ENCODE measurements at regions not wholly inside any gene's neighbourhood (a gene's known extent, or its start where the extent isn't known, plus 50 kb on each side); places are given as distances from the start of the nearest gene placed in this dataset.

DNA sequence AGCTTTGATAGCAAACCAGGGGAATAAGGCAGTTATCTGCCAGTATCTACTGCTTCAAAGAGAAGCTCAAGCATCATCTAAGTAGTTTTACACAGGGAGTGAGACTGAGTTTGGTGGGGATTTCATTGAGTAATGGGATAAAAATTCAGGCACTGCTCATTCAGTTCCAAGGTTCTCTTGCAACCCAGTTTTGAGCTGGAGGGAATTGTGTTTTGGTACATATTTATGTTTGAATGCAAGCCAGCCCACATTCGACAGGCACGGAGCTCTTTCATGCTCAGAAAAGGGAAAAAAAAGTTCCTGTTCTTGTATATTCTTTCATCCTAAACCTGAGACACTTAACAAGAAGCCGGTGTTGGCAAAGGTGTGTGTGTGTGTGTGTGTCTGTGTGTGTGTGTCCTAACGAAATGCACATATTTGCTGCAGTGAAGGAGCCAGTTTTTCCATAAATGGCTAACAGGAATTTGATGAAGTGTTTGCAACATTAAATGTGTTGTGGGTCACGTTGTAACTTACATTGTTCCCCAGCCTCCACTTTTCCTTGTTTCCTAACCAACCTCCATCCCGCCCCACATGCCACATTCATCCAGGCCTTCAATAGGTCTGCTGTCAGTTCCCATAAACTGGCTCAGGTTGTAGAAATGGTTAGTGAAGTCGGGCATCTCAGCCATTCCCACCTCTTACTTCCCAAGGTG is 311.1 kb downstream of the TXNL1 start:
- TF ChIP-seq, protein P1, sequence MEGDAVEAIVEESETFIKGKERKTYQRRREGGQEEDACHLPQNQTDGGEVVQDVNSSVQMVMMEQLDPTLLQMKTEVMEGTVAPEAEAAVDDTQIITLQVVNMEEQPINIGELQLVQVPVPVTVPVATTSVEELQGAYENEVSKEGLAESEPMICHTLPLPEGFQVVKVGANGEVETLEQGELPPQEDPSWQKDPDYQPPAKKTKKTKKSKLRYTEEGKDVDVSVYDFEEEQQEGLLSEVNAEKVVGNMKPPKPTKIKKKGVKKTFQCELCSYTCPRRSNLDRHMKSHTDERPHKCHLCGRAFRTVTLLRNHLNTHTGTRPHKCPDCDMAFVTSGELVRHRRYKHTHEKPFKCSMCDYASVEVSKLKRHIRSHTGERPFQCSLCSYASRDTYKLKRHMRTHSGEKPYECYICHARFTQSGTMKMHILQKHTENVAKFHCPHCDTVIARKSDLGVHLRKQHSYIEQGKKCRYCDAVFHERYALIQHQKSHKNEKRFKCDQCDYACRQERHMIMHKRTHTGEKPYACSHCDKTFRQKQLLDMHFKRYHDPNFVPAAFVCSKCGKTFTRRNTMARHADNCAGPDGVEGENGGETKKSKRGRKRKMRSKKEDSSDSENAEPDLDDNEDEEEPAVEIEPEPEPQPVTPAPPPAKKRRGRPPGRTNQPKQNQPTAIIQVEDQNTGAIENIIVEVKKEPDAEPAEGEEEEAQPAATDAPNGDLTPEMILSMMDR (IDR thresholded peaks at IDR 0.05): no peak
- ATAC-seq: no peak
- no peaks in the 10 kb centered on the region for H3K9me3 ChIP-seq
- intact Hi-C loops (cut with DNase I, micrococcal nuclease): no loop called here
- no peak for DNase-seq
- no peak overlapping the region for H3K4me3 ChIP-seq
- no peaks in the 10 kb centered on the region for H3K36me3 ChIP-seq (ENCODE audit: low read depth)
- H3K4me1 ChIP-seq (ENCODE audit: low read depth): no peaks in the 10 kb centered on the region

DNA sequence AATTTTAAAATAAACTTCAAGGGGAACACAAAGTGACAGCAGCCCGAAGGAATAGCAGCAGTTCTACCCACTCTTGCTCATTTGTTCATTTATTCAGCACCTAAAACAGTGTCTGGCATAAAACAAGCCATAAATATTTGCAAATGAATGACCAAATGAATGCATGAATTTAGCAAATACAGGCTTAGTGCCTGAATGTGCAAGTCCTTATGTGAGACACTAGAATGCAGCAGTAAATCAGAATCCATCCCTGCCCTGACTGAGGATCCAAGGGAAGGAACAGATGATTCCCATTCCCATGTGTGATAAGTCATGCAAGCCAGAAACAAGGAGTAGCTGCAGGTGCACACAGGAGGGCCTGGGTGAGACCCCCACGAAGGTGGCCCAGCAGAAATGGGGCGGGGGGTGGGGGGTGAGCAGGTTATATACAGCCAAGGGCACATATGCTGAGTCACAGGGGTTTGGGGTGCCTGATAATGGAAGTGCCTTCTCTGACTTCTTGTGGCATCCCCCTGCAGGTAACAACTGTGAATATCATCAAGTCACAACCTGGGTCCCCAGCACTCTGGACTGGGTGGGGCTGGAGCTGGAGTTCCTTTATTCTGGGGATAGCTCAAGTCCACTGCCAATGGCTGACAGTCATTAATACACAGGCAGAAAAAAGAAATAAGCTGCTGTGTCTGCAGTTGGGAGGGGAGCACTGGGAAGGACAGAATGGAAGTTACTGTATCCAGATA is 311.9 kb downstream of the TXNL1 start:
- intact Hi-C loops (cut with DNase I, micrococcal nuclease): no loop called here
- ATAC-seq (no peak), DNase-seq (no peak)
- H3K4me1 ChIP-seq (ENCODE audit: low read depth): no peaks in the 10 kb centered on the region
- H3K9me3 ChIP-seq: no peaks in the 10 kb centered on the region
- TF ChIP-seq, protein P1 (IDR thresholded peaks at IDR 0.05): no peak
- no peak overlapping the region for H3K4me3 ChIP-seq
- H3K36me3 ChIP-seq (ENCODE audit: low read depth): no peaks in the 10 kb centered on the region

DNA sequence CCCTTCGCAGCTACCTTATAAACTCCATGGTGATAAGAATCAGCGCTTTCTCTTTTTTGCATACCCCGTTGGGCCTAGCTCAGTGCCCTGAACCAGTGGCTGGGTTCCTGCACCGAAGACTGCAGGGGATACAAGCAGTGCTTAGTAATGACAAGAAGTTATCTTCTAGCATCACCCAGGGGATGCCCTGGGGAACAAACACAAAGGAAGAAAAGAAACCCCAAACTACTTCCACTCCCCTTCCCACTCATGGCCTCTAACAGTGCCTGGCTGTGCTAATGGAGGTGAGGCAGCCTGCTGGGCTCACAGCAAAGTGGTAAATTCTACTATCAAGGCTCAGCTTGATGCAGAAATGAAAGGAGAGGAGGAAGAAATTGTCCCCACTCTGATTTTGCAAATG is 314.7 kb downstream of the TXNL1 start:
- H3K9me3 ChIP-seq: no peaks in the 10 kb centered on the region
- no peaks in the 10 kb centered on the region for H3K36me3 ChIP-seq (ENCODE audit: low read depth)
- no peak for ATAC-seq
- TF ChIP-seq, protein P1 (IDR thresholded peaks at IDR 0.05): no peak
- no peak overlapping the region for H3K4me3 ChIP-seq
- H3K4me1 ChIP-seq (ENCODE audit: low read depth): no peaks in the 10 kb centered on the region
- intact Hi-C loops (cut with DNase I, micrococcal nuclease): no loop called here
- no peak for DNase-seq

DNA sequence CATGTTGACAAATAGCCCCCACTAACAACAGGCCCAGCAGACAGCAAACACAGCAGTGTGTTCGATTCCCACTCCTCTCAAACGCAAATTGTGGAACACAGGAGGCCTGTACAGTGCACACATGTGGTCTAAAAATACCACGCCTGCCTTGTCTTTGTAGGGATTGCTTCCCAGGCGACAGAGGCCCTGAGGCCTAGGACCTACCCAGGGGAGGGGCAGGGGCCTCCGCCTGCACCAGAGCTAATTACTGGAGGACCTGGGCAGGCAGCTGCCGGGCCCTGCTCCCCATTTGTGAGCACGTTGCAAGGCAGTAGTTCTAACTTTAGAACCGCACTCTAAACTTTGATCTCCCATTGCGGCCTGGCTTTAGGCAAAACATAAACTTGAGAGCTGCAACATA is 316.0 kb downstream of the TXNL1 start:
- no peaks in the 10 kb centered on the region for H3K36me3 ChIP-seq (ENCODE audit: low read depth)
- H3K9me3 ChIP-seq: no peaks in the 10 kb centered on the region
- no peak for ATAC-seq
- H3K4me1 ChIP-seq (ENCODE audit: low read depth): no peaks in the 10 kb centered on the region
- intact Hi-C loops (cut with DNase I, micrococcal nuclease): no loop called here
- H3K4me3 ChIP-seq: no peak overlapping the region
- no peak for DNase-seq
- TF ChIP-seq, protein P1 (IDR thresholded peaks at IDR 0.05): no peak

DNA sequence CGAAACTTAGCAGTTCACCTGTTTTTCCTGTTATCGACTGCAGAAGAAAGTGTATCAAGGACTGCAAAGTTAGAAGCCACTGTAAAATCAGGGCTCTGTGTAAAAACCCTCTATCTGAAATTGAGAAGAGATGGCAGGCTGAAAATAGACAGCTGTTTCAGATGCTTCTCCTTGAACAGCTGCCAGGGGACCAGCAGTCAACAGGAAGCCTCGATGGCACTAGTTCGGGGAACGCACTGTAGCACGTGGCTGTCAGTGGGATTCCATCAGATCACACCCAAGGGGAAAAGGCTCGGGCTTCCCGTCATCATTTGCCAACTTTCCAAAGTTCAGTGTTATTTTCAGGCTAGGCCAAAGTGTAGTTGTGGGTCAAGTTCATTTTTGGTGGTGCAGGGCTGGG is 316.9 kb downstream of the TXNL1 start:
- TF ChIP-seq, protein P1 (IDR thresholded peaks at IDR 0.05): no peak

More for the DNA sequence above, 316.9 kb downstream of the TXNL1 start:
- intact Hi-C loops (cut with DNase I, micrococcal nuclease): no loop called here
- H3K36me3 ChIP-seq (ENCODE audit: low read depth): no peaks in the 10 kb centered on the region
- ATAC-seq: no peak
- peak in 1 of 3 donors; percentile 14 for DNase-seq
- H3K4me1 ChIP-seq (ENCODE audit: low read depth): no peaks in the 10 kb centered on the region
- no peak overlapping the region for H3K4me3 ChIP-seq
- no peaks in the 10 kb centered on the region for H3K9me3 ChIP-seq

Data from mucosa of descending colon (tissue), 3 donors.